Osteocyte (in vitro differentiated cells): ENCODE measurements at regions not wholly inside any gene's neighbourhood (a gene's known extent, or its start where the extent isn't known, plus 50 kb on each side); places are given as distances from the start of the nearest gene placed in this dataset.
"Not testable (repeated sequence)": the region's sequence is repeated elsewhere in the genome, so short reads cannot be mapped to it uniquely, and the experiment has no call there.

Source experiments
- DNase-seq: peaks from one replicate; pipeline ENCODE4 v3.0.0; 2021; ENCODE audit warnings: mixed read lengths; ENCODE audit not compliant: unreplicated experiment; ENCODE audit errors: extremely low spot score
- H3K27ac Mint-ChIP-seq: one replicate; pipeline ENCODE4 v1.8.0; 2021; ENCODE audit warnings: mild to moderate bottlenecking, mixed read lengths; ENCODE audit not compliant: unreplicated experiment
- H3K27me3 Mint-ChIP-seq: one replicate; pipeline ENCODE4 v1.8.0; 2021; ENCODE audit warnings: mixed read lengths; ENCODE audit not compliant: unreplicated experiment
- H3K36me3 Mint-ChIP-seq: one replicate; pipeline ENCODE4 v1.8.0; 2021; ENCODE audit warnings: mixed read lengths; ENCODE audit not compliant: unreplicated experiment
- H3K4me1 Mint-ChIP-seq: one replicate; pipeline ENCODE4 v1.8.0; 2021; ENCODE audit warnings: mixed read lengths; ENCODE audit not compliant: unreplicated experiment
- H3K4me3 Mint-ChIP-seq: one replicate; pipeline ENCODE4 v1.8.0; 2021; ENCODE audit warnings: mild to moderate bottlenecking, moderate library complexity, mixed read lengths; ENCODE audit not compliant: unreplicated experiment
- H3K9me3 Mint-ChIP-seq: one replicate; pipeline ENCODE4 v1.8.0; 2021; ENCODE audit warnings: mixed read lengths; ENCODE audit not compliant: unreplicated experiment
- TF ChIP-seq, protein P1 (sequence below): fragments of 200-600 bp; sonication (generic); IDR thresholded peaks from 2 replicates; pipeline ENCODE4 v1.5.0; 2021; ENCODE audit warnings: antibody characterized with exemption, mild to moderate bottlenecking, moderate library complexity

GRCh38 chr6:27795697-27796494, 116.3 kb downstream of the OR2B2 start:
- H3K9me3 Mint-ChIP-seq, result no peaks in the 10 kb centered on the region
- no peak overlapping the region for H3K4me3 Mint-ChIP-seq
- no peaks in the 10 kb centered on the region for H3K27me3 Mint-ChIP-seq
- TF ChIP-seq, protein P1, sequence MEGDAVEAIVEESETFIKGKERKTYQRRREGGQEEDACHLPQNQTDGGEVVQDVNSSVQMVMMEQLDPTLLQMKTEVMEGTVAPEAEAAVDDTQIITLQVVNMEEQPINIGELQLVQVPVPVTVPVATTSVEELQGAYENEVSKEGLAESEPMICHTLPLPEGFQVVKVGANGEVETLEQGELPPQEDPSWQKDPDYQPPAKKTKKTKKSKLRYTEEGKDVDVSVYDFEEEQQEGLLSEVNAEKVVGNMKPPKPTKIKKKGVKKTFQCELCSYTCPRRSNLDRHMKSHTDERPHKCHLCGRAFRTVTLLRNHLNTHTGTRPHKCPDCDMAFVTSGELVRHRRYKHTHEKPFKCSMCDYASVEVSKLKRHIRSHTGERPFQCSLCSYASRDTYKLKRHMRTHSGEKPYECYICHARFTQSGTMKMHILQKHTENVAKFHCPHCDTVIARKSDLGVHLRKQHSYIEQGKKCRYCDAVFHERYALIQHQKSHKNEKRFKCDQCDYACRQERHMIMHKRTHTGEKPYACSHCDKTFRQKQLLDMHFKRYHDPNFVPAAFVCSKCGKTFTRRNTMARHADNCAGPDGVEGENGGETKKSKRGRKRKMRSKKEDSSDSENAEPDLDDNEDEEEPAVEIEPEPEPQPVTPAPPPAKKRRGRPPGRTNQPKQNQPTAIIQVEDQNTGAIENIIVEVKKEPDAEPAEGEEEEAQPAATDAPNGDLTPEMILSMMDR, result peak; percentile 78
- peaks cover 20% of the 10 kb centered on the region for H3K4me1 Mint-ChIP-seq
- no peak for DNase-seq
- no peaks in the 10 kb centered on the region for H3K36me3 Mint-ChIP-seq
- peak overlapping the region; percentile 34 for H3K27ac Mint-ChIP-seq

- Mint-ChIP-seq H3K36me3 (no peaks in the 10 kb centered on the region), H3K4me1 (peaks cover 20% of the 10 kb centered on the region), H3K27ac (peak overlapping the region; percentile 76), H3K27me3 (peaks cover 17% of the 10 kb centered on the region), H3K4me3 (peak overlapping the region; percentile 84), H3K9me3 (no peaks in the 10 kb centered on the region)
- no peak for DNase-seq
- TF ChIP-seq, protein P1, result no peak
Measured at GRCh38 chr6:27791182-27791943, 120.8 kb downstream of the OR2B2 start.

GRCh38 chr6:27788376-27788775, 123.8 kb downstream of the OR2B2 start:
- DNase-seq, H3K27ac Mint-ChIP-seq, H3K4me3 Mint-ChIP-seq, H3K36me3 Mint-ChIP-seq, H3K9me3 Mint-ChIP-seq: not testable (repeated sequence)
- Mint-ChIP-seq H3K27me3 (peaks cover 26% of the 10 kb centered on the region), H3K4me1 (peaks cover 10% of the 10 kb centered on the region)

GRCh38 chr6:27786048-27786447, 126.1 kb downstream of the OR2B2 start:
- TF ChIP-seq, protein P1, result no peak
- no peak for DNase-seq
- no peaks in the 10 kb centered on the region for H3K4me1 Mint-ChIP-seq
- H3K4me3 Mint-ChIP-seq, result no peak overlapping the region
- no peaks in the 10 kb centered on the region for H3K9me3 Mint-ChIP-seq
- H3K27ac Mint-ChIP-seq, result no peak overlapping the region
- peaks cover 32% of the 10 kb centered on the region for H3K27me3 Mint-ChIP-seq
- H3K36me3 Mint-ChIP-seq, result no peaks in the 10 kb centered on the region

- H3K4me3 Mint-ChIP-seq, result no peak overlapping the region
- H3K36me3 Mint-ChIP-seq, result no peaks in the 10 kb centered on the region
- TF ChIP-seq, protein P1, result no peak
- no peaks in the 10 kb centered on the region for H3K9me3 Mint-ChIP-seq
- no peak overlapping the region for H3K27ac Mint-ChIP-seq
- H3K4me1 Mint-ChIP-seq, result no peaks in the 10 kb centered on the region
- H3K27me3 Mint-ChIP-seq, result peaks cover 37% of the 10 kb centered on the region
- DNase-seq, result no peak
Measured at GRCh38 chr6:27785294-27785693, 126.9 kb downstream of the OR2B2 start.
